ENCODE measurements at regions not wholly inside any gene's neighbourhood (a gene's known extent, or its start where the extent isn't known, plus 50 kb on each side); places are given as distances from the start of the nearest gene placed in this dataset.
"Not testable (repeated sequence)": the region's sequence is repeated elsewhere in the genome, so short reads cannot be mapped to it uniquely, and the experiment has no call there.

DNA sequence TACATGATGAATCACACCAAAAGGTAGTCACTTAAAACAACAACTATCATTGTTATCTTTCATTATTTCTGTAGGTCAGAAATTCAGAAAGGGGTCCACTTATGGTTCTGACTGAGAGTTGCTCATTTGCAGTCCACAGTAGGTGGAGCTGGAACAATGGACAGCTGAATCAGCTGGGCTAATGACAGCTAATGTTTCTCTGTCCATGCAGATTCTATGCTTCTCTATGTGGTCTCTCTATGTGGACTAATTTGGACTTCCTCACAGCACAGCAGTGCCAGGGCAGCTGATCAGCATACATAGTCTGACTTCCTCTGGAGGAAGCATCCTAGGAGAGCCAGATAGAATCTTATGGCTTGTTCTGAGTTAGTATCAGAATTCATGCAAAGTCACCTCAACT, 131.7 kb upstream of the INTU start:
- no peak for TF ChIP-seq ZNF565 (CRISPR knock-in tag; conservative IDR thresholded peaks at IDR 0.05; ENCODE audit: low read depth)
- no peak for TF ChIP-seq GLIS3 (CRISPR knock-in tag; IDR thresholded peaks at IDR 0.05)
- peak; percentile 58 for ATAC-seq

DNA sequence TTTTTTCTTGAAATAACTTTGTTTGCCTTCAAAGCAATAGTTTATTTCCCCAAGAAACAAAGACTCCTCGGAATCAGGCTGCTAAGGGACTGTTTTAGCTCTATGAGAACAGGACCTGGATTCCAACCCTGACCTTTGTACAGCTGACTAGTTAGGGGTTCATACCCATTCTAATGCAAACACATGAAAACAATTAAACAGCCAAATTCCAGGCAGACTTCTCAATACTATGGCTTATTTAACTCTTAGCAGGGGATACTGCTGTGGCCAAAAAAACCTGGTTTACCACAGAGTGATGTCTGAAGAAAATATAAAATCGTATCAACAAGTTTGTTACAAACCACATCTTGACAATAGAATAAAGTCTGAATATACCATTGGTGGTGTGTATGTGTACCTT, 129.6 kb upstream of the INTU start:
- no peak for TF ChIP-seq ZNF70 (CRISPR knock-in tag; IDR thresholded peaks at IDR 0.05)
- no peak for TF ChIP-seq BACH2 (CRISPR knock-in tag; IDR thresholded peaks at IDR 0.05; ENCODE audit: borderline replicate concordance)
- no peak for TF ChIP-seq ESRRG (CRISPR knock-in tag; IDR thresholded peaks at IDR 0.05)
- no peak for TF ChIP-seq ZNF565 (CRISPR knock-in tag; conservative IDR thresholded peaks at IDR 0.05; ENCODE audit: low read depth)
- TF ChIP-seq OSR1 (CRISPR knock-in tag; IDR thresholded peaks at IDR 0.05) = no peak
- TF ChIP-seq ARNTL (CRISPR knock-in tag; IDR thresholded peaks at IDR 0.05; ENCODE audit: borderline replicate concordance, low read depth) = no peak
- no peak for ATAC-seq

DNA sequence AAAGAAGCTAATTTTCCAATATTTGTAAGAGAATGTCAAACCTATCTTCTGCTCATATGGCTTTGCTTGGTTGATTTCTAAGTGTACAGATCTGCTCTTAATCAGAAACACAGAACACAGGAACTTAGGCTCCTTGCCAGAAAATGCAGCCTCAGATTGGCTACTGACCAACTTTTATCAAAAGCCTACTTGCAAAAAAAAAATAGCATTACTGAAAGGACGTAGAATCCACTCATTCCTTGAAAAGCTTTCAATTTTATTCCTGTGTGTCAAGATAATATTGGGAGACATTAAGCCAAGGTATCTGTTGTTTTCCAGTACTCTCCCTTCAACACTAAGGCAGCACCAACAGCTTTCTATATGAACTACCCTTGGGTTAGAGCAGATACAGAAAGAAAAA, 127.6 kb upstream of the INTU start:
- peak; percentile 75 for ATAC-seq
- TF ChIP-seq ISL1 (CRISPR knock-in tag; IDR thresholded peaks at IDR 0.05) (peak; percentile 66), BACH2 (CRISPR knock-in tag; IDR thresholded peaks at IDR 0.05; ENCODE audit: borderline replicate concordance) (no peak)

DNA sequence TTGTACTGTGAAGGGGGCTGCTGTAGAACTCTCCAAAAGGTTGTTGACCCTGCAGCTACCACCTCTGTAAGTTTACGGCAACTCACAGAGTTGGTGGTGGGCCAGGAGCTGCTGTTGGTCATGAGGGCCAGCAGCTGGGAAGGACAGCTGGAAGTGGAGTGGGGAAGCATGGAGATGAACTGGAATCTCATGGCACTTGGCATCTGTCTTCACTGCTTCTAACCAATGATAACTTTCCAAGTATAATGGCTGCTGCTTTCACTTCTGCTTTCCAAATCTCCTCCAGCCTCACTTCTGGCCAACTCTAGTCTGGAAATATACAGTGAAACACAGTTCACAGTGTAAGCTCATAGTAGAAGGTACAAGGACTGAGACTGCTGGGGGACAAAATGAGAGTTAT, 126.5 kb upstream of the INTU start:
- ATAC-seq = no peak
- no peak for TF ChIP-seq ISL1 (CRISPR knock-in tag; IDR thresholded peaks at IDR 0.05)

DNA sequence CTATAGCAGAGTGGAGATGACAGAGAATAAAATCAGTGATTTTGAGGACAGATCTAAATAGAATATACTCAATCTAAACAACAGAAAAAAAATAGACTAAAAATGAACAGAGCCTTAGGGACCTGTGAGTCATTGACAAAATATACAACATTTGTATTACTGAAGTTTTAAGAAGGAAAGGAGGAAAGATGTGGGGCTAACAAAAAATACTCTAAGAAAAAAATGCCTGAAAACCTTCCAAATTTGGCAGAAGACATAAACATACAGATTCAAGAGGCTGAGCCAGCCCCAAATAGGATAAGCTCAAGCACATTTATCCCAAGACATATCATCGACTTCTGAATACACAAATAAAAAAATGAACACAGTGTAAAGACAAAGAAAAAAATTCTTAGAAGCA, 123.6 kb upstream of the INTU start:
- no peak for ATAC-seq
- TF ChIP-seq, protein P1, sequence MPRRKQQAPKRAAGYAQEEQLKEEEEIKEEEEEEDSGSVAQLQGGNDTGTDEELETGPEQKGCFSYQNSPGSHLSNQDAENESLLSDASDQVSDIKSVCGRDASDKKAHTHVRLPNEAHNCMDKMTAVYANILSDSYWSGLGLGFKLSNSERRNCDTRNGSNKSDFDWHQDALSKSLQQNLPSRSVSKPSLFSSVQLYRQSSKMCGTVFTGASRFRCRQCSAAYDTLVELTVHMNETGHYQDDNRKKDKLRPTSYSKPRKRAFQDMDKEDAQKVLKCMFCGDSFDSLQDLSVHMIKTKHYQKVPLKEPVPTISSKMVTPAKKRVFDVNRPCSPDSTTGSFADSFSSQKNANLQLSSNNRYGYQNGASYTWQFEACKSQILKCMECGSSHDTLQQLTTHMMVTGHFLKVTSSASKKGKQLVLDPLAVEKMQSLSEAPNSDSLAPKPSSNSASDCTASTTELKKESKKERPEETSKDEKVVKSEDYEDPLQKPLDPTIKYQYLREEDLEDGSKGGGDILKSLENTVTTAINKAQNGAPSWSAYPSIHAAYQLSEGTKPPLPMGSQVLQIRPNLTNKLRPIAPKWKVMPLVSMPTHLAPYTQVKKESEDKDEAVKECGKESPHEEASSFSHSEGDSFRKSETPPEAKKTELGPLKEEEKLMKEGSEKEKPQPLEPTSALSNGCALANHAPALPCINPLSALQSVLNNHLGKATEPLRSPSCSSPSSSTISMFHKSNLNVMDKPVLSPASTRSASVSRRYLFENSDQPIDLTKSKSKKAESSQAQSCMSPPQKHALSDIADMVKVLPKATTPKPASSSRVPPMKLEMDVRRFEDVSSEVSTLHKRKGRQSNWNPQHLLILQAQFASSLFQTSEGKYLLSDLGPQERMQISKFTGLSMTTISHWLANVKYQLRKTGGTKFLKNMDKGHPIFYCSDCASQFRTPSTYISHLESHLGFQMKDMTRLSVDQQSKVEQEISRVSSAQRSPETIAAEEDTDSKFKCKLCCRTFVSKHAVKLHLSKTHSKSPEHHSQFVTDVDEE (CRISPR knock-in tag; IDR thresholded peaks at IDR 0.05) = no peak
- TF ChIP-seq, protein P2, sequence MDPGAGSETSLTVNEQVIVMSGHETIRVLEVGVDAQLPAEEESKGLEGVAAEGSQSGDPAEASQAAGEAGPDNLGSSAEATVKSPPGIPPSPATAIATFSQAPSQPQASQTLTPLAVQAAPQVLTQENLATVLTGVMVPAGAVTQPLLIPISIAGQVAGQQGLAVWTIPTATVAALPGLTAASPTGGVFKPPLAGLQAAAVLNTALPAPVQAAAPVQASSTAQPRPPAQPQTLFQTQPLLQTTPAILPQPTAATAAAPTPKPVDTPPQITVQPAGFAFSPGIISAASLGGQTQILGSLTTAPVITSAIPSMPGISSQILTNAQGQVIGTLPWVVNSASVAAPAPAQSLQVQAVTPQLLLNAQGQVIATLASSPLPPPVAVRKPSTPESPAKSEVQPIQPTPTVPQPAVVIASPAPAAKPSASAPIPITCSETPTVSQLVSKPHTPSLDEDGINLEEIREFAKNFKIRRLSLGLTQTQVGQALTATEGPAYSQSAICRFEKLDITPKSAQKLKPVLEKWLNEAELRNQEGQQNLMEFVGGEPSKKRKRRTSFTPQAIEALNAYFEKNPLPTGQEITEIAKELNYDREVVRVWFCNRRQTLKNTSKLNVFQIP (CRISPR knock-in tag; IDR thresholded peaks at IDR 0.05; ENCODE audit: borderline replicate concordance, low read depth) = no peak
- TF ChIP-seq TOX (CRISPR knock-in tag; IDR thresholded peaks at IDR 0.05; ENCODE audit: borderline replicate concordance) = no peak
- TF ChIP-seq ZNF565 (CRISPR knock-in tag; conservative IDR thresholded peaks at IDR 0.05; ENCODE audit: low read depth) = no peak
- TF ChIP-seq, protein P3, sequence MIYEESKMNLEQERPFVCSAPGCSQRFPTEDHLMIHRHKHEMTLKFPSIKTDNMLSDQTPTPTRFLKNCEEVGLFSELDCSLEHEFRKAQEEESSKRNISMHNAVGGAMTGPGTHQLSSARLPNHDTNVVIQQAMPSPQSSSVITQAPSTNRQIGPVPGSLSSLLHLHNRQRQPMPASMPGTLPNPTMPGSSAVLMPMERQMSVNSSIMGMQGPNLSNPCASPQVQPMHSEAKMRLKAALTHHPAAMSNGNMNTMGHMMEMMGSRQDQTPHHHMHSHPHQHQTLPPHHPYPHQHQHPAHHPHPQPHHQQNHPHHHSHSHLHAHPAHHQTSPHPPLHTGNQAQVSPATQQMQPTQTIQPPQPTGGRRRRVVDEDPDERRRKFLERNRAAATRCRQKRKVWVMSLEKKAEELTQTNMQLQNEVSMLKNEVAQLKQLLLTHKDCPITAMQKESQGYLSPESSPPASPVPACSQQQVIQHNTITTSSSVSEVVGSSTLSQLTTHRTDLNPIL (CRISPR knock-in tag; IDR thresholded peaks at IDR 0.05; ENCODE audit: low read depth) = no peak
- no peak for TF ChIP-seq CSDC2 (CRISPR knock-in tag; IDR thresholded peaks at IDR 0.05)
- TF ChIP-seq ESRRG (CRISPR knock-in tag; IDR thresholded peaks at IDR 0.05) = no peak
- TF ChIP-seq RARB (CRISPR knock-in tag; IDR thresholded peaks at IDR 0.05) = no peak
- no peak for TF ChIP-seq ZFP3 (CRISPR knock-in tag; IDR thresholded peaks at IDR 0.05)
- no peak for TF ChIP-seq ISL1 (CRISPR knock-in tag; IDR thresholded peaks at IDR 0.05)
- TF ChIP-seq GLIS3 (CRISPR knock-in tag; IDR thresholded peaks at IDR 0.05) = no peak
- no peak for TF ChIP-seq TCF4 (CRISPR knock-in tag; IDR thresholded peaks at IDR 0.05; ENCODE audit: borderline replicate concordance)
- no peak for TF ChIP-seq ARNTL (CRISPR knock-in tag; IDR thresholded peaks at IDR 0.05; ENCODE audit: borderline replicate concordance, low read depth)
- TF ChIP-seq, protein P4, sequence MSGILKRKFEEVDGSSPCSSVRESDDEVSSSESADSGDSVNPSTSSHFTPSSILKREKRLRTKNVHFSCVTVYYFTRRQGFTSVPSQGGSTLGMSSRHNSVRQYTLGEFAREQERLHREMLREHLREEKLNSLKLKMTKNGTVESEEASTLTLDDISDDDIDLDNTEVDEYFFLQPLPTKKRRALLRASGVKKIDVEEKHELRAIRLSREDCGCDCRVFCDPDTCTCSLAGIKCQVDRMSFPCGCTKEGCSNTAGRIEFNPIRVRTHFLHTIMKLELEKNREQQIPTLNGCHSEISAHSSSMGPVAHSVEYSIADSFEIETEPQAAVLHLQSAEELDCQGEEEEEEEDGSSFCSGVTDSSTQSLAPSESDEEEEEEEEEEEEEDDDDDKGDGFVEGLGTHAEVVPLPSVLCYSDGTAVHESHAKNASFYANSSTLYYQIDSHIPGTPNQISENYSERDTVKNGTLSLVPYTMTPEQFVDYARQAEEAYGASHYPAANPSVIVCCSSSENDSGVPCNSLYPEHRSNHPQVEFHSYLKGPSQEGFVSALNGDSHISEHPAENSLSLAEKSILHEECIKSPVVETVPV (CRISPR knock-in tag; IDR thresholded peaks at IDR 0.05) = no peak
- TF ChIP-seq SNAI2 (CRISPR knock-in tag; IDR thresholded peaks at IDR 0.05) = no peak
- TF ChIP-seq PPARA (CRISPR knock-in tag; IDR thresholded peaks at IDR 0.05; ENCODE audit: borderline replicate concordance) = no peak
- no peak for TF ChIP-seq ZNF70 (CRISPR knock-in tag; IDR thresholded peaks at IDR 0.05)
- no peak for TF ChIP-seq BACH2 (CRISPR knock-in tag; IDR thresholded peaks at IDR 0.05; ENCODE audit: borderline replicate concordance)
- no peak for TF ChIP-seq ZNF8 (CRISPR knock-in tag; IDR thresholded peaks at IDR 0.05)
- TF ChIP-seq ZC3H10 (CRISPR knock-in tag; IDR thresholded peaks at IDR 0.05) = no peak

DNA sequence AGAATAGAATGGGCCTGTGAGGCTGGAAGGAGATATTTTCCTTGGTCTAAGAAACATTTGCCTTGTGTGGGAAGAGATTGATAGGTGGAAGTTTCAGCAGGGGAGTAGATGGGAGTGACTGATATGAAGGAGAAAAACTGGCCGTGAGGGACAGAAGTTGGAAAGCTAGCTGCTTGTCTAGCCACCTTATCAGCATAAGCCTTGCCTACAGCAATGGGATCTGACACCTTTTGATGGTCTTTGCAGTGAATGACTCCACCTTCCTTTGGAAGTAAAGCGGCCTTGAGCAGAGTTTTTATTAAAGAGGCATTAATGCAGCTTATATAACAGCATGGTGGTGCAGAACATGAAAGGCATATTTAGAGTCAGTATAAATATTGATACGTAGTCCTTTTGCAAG, 120.1 kb upstream of the INTU start:
- ATAC-seq = not testable (repeated sequence)

DNA sequence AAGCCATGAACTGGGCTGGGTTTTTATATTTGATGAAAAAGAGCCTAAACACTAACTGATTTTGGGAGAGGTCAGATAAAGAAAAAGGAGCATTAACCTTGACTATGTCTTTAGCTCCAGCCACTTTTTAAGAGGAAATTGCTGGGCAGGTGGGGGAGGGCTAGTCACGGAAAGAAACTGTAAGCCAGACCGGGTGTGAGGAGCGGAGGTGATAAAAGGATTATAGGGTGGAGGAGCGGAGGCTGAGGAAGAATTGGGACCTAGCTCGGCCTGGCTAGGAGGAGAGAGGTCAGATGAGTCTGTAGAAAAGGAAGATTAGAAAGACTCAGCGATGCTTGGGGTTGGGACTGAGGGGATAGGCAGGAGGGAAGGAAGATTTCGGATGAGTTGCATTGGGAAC, 117.5 kb upstream of the INTU start:
- ATAC-seq = not testable (repeated sequence)
